Keratinocyte (primary cell): ENCODE measurements at regions not wholly inside any gene's neighbourhood (a gene's known extent, or its start where the extent isn't known, plus 50 kb on each side); places are given as distances from the start of the nearest gene placed in this dataset.

ENCODE experiments used
- CTCF ChIP-seq, 3 experiments: IDR thresholded peaks in 1 of 3; conservative IDR thresholded peaks in 1 of 3; optimal IDR thresholded peaks in 1 of 3; 2 replicates in 2 of 3; 3 replicates in 1 of 3; pipeline versions ENCODE3 to v1.5.1; 2011; ENCODE audit warnings: low read length in 3 of 3, mild to moderate bottlenecking in 3 of 3, moderate library complexity in 2 of 3, control low read depth in 1 of 3, inconsistent platforms in 1 of 3; ENCODE audit not compliant: insufficient read depth in 2 of 3; ENCODE audit errors: extremely low read depth in 1 of 3
- EZH2 ChIP-seq: IDR thresholded peaks from one replicate; pipeline ENCODE4 v1.6.1; 2012; ENCODE audit warnings: inconsistent platforms, mild to moderate bottlenecking, low read length, moderate library complexity

DNA sequence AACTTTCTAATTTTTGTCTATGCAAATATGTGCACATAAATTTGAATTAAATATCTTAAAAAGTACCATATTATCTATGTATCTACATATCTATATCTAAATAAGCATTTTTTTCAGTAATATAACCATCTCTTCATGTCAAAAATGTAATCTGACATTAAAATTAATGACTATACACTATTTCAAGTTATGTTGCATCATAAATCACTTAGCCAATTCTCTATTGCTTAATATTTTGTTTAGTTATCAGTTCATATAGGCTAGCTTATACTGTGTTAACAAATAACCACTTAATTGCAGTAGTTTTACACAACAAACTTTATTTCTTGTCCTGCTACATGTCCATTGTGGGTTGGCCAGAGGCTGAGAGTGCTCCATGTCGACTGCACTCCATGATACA is 360.8 kb downstream of the EPM2A start:
- no peak for TF ChIP-seq CTCF (optimal IDR thresholded peaks at IDR 0.05 in 1 of 3, IDR thresholded peaks at IDR 0.05 in 1 of 3, conservative IDR thresholded peaks at IDR 0.05 in 1 of 3; ENCODE audit: extremely low read depth in 1 of 3, insufficient read depth in 2 of 3, low read length in 3 of 3)
- no peak for TF ChIP-seq EZH2
